ENCODE measurements at regions not wholly inside any gene's neighbourhood (a gene's known extent, or its start where the extent isn't known, plus 50 kb on each side); places are given as distances from the start of the nearest gene placed in this dataset.

DNA sequence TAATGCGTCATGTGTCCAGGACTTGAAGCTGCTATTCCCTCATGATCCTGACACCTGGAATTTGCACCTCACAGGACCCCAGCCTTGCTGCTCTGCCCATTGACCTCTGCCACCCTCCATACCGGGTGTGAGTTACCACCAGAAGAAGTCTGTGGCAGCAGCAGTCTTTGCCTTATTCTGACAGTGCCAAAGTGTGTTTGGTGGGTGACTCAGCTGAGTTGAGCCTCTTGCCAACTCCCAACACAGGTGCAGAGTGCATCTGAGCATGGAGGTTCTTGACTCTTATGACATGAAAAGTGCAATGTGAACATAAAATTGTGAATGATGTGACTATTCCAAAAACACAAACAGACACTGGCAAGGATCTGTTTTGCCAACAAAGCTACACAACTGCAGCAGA, 1166.5 kb upstream of the CDH18 start:
- no peak for ATAC-seq
- in situ Hi-C loops (cut with MboI), result no loop called here

More for the DNA sequence above, 1166.5 kb upstream of the CDH18 start:
- ChIA-PET SMC1A (ENCODE audit: uncharacterized antibody, unreplicated experiment) (no interaction called here), RAD21 (ENCODE audit: unreplicated experiment) (no interaction called here), POLR2A (no interaction called here), CTCF (interaction anchor here (1.1 kb wide), 1 partner anchor 12 kb away, joined by 3 read pairs; no protein-coding TSS in a partner anchor)
- no peak overlapping the region for H3K4me2 ChIP-seq (ENCODE audit: control insufficient read depth, insufficient read depth)
- no peak overlapping the region for H3K4me3 ChIP-seq
- intact Hi-C loops (cut with micrococcal nuclease; ENCODE audit: unreplicated experiment), result no loop called here
- H3K4me1 ChIP-seq (ENCODE audit: control insufficient read depth, insufficient read depth, low read length), result no peaks in the 10 kb centered on the region
- H3K9me3 ChIP-seq (replicated peaks; ENCODE audit: control insufficient read depth, insufficient read depth, low read length), result no peaks in the 10 kb centered on the region
- TF ChIP-seq CBFB (IDR thresholded peaks at IDR 0.05; ENCODE audit: low read depth) (no peak), WRNIP1 (IDR thresholded peaks at IDR 0.05; ENCODE audit: borderline replicate concordance, low read depth, low read length) (no peak), SMAD1 (IDR thresholded peaks at IDR 0.05; ENCODE audit: low read depth, partially characterized antibody) (no peak), HDAC6 (IDR thresholded peaks at IDR 0.05; ENCODE audit: unreplicated experiment) (no peak), SMC3 (IDR thresholded peaks at IDR 0.05; ENCODE audit: borderline replicate concordance, low read length) (no peak), RBBP5 (conservative IDR thresholded peaks at IDR 0.05) (no peak), TCF3 (IDR thresholded peaks at IDR 0.05; ENCODE audit: borderline replicate concordance, insufficient read depth, low read depth, low read length) (no peak), EED (IDR thresholded peaks at IDR 0.05; ENCODE audit: low read depth) (no peak), SPI1 (IDR thresholded peaks at IDR 0.05; ENCODE audit: borderline replicate concordance, insufficient read depth, low read depth, low read length) (no peak), TARDBP (IDR thresholded peaks at IDR 0.05; ENCODE audit: borderline replicate concordance) (no peak), NFYA (IDR thresholded peaks at IDR 0.05; ENCODE audit: borderline replicate concordance, low read depth, low read length) (no peak), IKZF1 (conservative IDR thresholded peaks at IDR 0.05) (no peak), EGR1 (IDR thresholded peaks at IDR 0.05; ENCODE audit: borderline replicate concordance in 1 of 2, low read depth in 2 of 2, low read length in 2 of 2) (no peak)
- TF ChIP-seq, protein P1, sequence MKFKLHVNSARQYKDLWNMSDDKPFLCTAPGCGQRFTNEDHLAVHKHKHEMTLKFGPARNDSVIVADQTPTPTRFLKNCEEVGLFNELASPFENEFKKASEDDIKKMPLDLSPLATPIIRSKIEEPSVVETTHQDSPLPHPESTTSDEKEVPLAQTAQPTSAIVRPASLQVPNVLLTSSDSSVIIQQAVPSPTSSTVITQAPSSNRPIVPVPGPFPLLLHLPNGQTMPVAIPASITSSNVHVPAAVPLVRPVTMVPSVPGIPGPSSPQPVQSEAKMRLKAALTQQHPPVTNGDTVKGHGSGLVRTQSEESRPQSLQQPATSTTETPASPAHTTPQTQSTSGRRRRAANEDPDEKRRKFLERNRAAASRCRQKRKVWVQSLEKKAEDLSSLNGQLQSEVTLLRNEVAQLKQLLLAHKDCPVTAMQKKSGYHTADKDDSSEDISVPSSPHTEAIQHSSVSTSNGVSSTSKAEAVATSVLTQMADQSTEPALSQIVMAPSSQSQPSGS (IDR thresholded peaks at IDR 0.05; ENCODE audit: low read length), result no peak
- TF ChIP-seq, protein P2, sequence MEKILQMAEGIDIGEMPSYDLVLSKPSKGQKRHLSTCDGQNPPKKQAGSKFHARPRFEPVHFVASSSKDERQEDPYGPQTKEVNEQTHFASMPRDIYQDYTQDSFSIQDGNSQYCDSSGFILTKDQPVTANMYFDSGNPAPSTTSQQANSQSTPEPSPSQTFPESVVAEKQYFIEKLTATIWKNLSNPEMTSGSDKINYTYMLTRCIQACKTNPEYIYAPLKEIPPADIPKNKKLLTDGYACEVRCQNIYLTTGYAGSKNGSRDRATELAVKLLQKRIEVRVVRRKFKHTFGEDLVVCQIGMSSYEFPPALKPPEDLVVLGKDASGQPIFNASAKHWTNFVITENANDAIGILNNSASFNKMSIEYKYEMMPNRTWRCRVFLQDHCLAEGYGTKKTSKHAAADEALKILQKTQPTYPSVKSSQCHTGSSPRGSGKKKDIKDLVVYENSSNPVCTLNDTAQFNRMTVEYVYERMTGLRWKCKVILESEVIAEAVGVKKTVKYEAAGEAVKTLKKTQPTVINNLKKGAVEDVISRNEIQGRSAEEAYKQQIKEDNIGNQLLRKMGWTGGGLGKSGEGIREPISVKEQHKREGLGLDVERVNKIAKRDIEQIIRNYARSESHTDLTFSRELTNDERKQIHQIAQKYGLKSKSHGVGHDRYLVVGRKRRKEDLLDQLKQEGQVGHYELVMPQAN (conservative IDR thresholded peaks at IDR 0.05), result no peak
- H3K79me2 ChIP-seq (ENCODE audit: control insufficient read depth, insufficient read depth, low read length), result no peaks in the 10 kb centered on the region
- no peak for DNase-seq (ENCODE audit: low read depth, low spot score)
- H3K27ac ChIP-seq (ENCODE audit: control insufficient read depth, insufficient read depth), result no peak overlapping the region
- H3K36me3 ChIP-seq (ENCODE audit: control insufficient read depth in 2 of 2, insufficient read depth in 2 of 2, low read length in 1 of 2), result no peaks in the 10 kb centered on the region
- H3K27me3 ChIP-seq (replicated peaks in 1 of 2; ENCODE audit: control insufficient read depth in 2 of 2, insufficient read depth in 2 of 2, low read length in 1 of 2), result no peaks in the 10 kb centered on the region
- no peak for FAIRE-seq
- BruUV-seq (replicated peaks), result no TSS peak
- 0% methylated on average over 2 of the region's 2 CpGs for WGBS (ENCODE audit: insufficient coverage, insufficient replicate concordance, low lambda C conversion rate, missing lambda C conversion rate)
- no peak overlapping the region for H2AFZ ChIP-seq (ENCODE audit: control insufficient read depth, low read depth, low read length)
- no peak overlapping the region for H3K9ac ChIP-seq (ENCODE audit: control insufficient read depth, insufficient read depth, low read length)
- H4K20me1 ChIP-seq (ENCODE audit: control insufficient read depth, insufficient read depth), result no peaks in the 10 kb centered on the region

Data from GM12878 (cell line).